ENCODE measurements at regions not wholly inside any gene's neighbourhood (a gene's known extent, or its start where the extent isn't known, plus 50 kb on each side); places are given as distances from the start of the nearest gene placed in this dataset.

DNA sequence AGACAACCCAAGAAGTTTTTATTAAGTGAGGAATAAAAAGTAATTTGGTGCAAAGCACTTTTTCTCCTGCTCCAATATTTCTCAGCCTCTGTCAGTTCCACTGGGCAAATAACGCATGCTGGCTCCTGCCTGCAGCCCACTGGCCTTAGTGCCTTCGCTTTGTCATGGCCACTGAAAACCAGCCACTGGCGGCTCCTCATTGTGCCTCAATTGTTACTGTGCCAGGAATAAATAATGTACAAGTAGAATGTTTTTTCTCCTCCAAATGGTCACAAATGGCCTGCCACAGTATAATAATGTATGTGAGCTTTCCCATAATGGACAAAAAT is 267.1 kb downstream of the ACTR3 start:
- TF ChIP-seq, protein P1, sequence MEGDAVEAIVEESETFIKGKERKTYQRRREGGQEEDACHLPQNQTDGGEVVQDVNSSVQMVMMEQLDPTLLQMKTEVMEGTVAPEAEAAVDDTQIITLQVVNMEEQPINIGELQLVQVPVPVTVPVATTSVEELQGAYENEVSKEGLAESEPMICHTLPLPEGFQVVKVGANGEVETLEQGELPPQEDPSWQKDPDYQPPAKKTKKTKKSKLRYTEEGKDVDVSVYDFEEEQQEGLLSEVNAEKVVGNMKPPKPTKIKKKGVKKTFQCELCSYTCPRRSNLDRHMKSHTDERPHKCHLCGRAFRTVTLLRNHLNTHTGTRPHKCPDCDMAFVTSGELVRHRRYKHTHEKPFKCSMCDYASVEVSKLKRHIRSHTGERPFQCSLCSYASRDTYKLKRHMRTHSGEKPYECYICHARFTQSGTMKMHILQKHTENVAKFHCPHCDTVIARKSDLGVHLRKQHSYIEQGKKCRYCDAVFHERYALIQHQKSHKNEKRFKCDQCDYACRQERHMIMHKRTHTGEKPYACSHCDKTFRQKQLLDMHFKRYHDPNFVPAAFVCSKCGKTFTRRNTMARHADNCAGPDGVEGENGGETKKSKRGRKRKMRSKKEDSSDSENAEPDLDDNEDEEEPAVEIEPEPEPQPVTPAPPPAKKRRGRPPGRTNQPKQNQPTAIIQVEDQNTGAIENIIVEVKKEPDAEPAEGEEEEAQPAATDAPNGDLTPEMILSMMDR (IDR thresholded peaks at IDR 0.05) = no peak
- H3K4me3 ChIP-seq = no peak overlapping the region
- no peaks in the 10 kb centered on the region for H3K9me3 ChIP-seq
- DNase-seq (no peak), ATAC-seq (no peak)
- no peaks in the 10 kb centered on the region for H3K27me3 ChIP-seq
- no peaks in the 10 kb centered on the region for H3K36me3 ChIP-seq
- no peak overlapping the region for H3K27ac ChIP-seq
- H3K4me1 ChIP-seq = no peaks in the 10 kb centered on the region
- intact Hi-C loops (cut with DNase I) = no loop called here

DNA sequence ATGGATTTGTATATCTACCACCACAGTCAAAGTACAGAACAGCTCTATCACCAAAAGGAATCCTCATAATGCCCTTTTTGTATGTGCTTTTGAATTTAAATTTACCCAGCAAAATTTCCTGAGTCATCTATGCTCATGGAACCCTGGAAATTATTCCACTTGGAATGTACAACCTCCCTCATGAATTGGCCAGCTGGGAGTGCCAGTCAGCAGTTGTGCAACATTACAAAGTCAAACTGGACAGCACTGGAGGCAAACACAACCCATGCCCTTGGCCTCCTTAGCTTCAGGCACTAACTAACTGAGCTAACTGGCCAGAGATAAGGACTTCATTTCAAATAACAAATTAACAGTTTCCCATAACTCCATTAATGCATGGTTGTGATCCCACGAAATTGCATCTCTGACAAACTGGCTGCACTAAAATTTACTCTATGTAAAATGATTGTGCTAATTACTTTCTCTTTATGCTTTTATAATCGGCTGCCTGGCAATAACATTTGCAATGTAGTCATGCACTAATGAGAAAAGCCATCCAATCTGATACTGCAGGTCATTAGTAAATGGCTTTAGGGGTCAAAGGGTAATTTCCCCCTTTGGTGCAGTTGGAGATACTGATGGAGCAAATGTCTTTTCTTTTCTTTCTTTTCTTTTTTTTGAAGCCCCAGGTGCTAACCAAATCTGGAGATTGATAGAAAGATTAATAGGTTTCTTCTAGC is 270.5 kb downstream of the ACTR3 start:
- ATAC-seq (peak; percentile 55), DNase-seq (no peak)
- H3K4me1 ChIP-seq = no peaks in the 10 kb centered on the region
- intact Hi-C loops (cut with DNase I) = no loop called here
- H3K27me3 ChIP-seq = no peaks in the 10 kb centered on the region
- no peaks in the 10 kb centered on the region for H3K36me3 ChIP-seq
- TF ChIP-seq, protein P1 (IDR thresholded peaks at IDR 0.05) = no peak
- no peaks in the 10 kb centered on the region for H3K9me3 ChIP-seq
- no peak overlapping the region for H3K27ac ChIP-seq
- H3K4me3 ChIP-seq = no peak overlapping the region

DNA sequence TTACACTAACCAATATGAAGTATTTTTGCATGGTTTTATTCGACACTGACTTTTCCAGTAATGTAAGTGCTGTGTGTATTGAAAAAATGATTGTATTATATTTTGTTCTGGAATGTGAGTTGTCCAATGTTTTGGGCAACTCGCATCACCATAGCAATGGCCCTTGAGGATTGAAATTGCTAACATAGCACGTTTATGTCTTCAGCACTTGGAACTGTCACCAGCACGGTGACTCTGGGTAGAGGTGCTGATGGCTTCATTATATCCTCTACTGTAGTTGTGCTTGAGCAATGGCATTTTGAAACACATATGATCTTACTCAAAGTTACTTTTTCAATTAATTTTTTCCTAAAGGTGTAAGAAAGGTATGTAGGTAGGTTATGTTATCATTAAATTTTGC is 271.5 kb downstream of the ACTR3 start:
- H3K36me3 ChIP-seq = no peaks in the 10 kb centered on the region
- no peaks in the 10 kb centered on the region for H3K9me3 ChIP-seq
- DNase-seq (no peak), ATAC-seq (no peak)
- no peak overlapping the region for H3K27ac ChIP-seq
- no peak overlapping the region for H3K4me3 ChIP-seq
- intact Hi-C loops (cut with DNase I) = no loop called here
- no peaks in the 10 kb centered on the region for H3K4me1 ChIP-seq
- no peaks in the 10 kb centered on the region for H3K27me3 ChIP-seq
- TF ChIP-seq, protein P1 (IDR thresholded peaks at IDR 0.05) = no peak

DNA sequence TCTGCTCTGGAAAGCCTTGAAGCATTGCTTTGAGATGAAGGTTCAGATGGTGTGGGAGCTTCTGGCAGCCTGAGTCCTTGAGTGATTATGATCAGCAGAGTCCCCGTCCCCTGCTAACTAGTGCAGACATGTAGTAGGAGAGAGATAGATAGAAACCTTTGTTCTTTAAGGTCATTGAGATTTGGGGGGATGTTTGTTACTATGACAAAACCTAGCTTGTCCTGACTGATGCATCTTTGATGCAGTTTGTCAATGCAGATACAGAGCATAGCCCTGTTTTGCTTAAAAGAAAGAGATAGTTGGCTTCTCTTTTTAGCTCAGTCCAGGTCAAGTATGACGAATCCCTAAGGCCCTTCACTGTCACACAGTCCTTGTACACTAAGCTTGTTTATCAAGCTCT is 274.6 kb upstream of the DPP10 start:
- Histone ChIP-seq H3K36me3 (no peaks in the 10 kb centered on the region), H3K27ac (no peak overlapping the region), H3K4me1 (no peaks in the 10 kb centered on the region), H3K27me3 (no peaks in the 10 kb centered on the region), H3K9me3 (no peaks in the 10 kb centered on the region), H3K4me3 (no peak overlapping the region)
- TF ChIP-seq, protein P1 (IDR thresholded peaks at IDR 0.05) = no peak
- intact Hi-C loops (cut with DNase I) = no loop called here
- DNase-seq = no peak
- no peak for ATAC-seq

DNA sequence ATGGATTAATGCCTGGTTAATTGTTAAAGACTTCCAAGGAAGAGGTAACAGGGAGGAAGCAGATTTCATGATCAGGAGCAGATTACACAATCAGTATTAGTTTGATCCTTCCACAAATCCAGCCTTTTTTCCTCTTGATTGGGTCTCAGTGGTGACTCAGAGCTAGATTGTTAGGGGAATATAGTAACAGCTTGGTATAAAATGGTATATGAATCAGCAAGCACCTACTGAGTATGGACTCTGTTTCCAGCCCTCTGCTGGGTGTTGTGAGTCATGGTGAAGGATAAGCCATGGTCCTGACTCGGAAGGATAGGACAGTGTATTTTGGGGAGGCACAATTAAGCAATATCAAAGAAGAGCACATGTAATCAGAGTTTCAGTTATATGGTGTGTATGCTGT is 272.4 kb upstream of the DPP10 start:
- H3K9me3 ChIP-seq = no peaks in the 10 kb centered on the region
- no peaks in the 10 kb centered on the region for H3K36me3 ChIP-seq
- no peak overlapping the region for H3K4me3 ChIP-seq
- H3K4me1 ChIP-seq = no peaks in the 10 kb centered on the region
- intact Hi-C loops (cut with DNase I) = no loop called here
- no peak overlapping the region for H3K27ac ChIP-seq
- no peaks in the 10 kb centered on the region for H3K27me3 ChIP-seq
- TF ChIP-seq, protein P1 (IDR thresholded peaks at IDR 0.05) = no peak
- DNase-seq (no peak), ATAC-seq (no peak)

Measured in left lung (tissue), 4 donors.